A673 (cell line): ENCODE measurements at regions not wholly inside any gene's neighbourhood (a gene's known extent, or its start where the extent isn't known, plus 50 kb on each side); places are given as distances from the start of the nearest gene placed in this dataset.

ENCODE experiments used
- CTCF ChIP-seq: fragments of 300-800, 200-600 bp; sonication (generic); conservative IDR thresholded peaks from 2 replicates; pipeline ENCODE4 v1.5.1; 2017; ENCODE audit warnings: low read depth, mild to moderate bottlenecking, antibody characterized with exemption, low read length, moderate library complexity, mixed read lengths
- EZH2 ChIP-seq: fragments of 200-600 bp; sonication (generic); IDR thresholded peaks from 2 replicates; pipeline ENCODE4 v1.6.1; 2017; ENCODE audit warnings: borderline replicate concordance, low read depth, mild to moderate bottlenecking, mixed read lengths, antibody characterized with exemption, low read length; ENCODE audit not compliant: poor library complexity, severe bottlenecking

DNA sequence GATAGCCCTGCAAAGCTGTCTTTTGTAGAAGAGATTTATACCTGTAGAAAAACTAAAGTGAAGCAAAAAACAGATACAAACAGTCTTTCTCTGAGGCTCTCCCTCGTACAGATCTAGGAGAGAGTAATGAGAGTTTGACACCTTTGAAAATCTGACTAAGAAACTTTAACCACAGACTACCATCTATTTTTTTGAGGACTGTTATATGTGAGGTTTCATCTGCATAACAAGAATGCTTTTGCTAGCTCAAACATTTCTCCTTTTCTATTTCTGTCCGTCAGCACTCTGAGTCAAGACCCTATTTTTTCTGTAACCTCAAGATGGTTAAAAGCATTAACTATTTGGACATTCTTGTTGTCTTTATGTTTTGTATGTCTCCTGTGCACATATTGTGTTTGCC, 193.0 kb downstream of the BTBD3 start:
- TF ChIP-seq CTCF (no peak), EZH2 (no peak)
